Spleen (tissue), 7 donors: ENCODE measurements at regions not wholly inside any gene's neighbourhood (a gene's known extent, or its start where the extent isn't known, plus 50 kb on each side); places are given as distances from the start of the nearest gene placed in this dataset.

Experiments used
- POLR2A ChIP-seq, 3 donors: fragments of 450-650 bp; IDR thresholded peaks; one replicate each; pipeline ENCODE4 v1.5.1; 2017; ENCODE audit warnings: antibody characterized with exemption in 3 of 3, mild to moderate bottlenecking in 1 of 3
- POLR2AphosphoS5 ChIP-seq, 3 donors: sonication (generic); formaldehyde crosslinking; IDR thresholded peaks; one replicate each; pipeline ENCODE4 v1.5.1; 2017; ENCODE audit warnings: antibody characterized with exemption in 3 of 3
- TF ChIP-seq, protein P1 (sequence below), 11 experiments: fragments of 200-600 bp in 7 of 11; fragments of 450-650 bp in 4 of 11; sonication (generic) in 4 of 11; IDR thresholded peaks in 8 of 11; conservative IDR thresholded peaks in 3 of 11; 1 replicate in 7 of 11; 2 replicates in 4 of 11; pipeline versions ENCODE4 v1.4.0 to v1.8.0; 2016 to 2021; ENCODE audit warnings: antibody characterized with exemption in 11 of 11, inconsistent platforms in 4 of 11, mild to moderate bottlenecking in 1 of 11
- donor health status: DM: no; HTN: no; CAD: no; lungs with moderate emphysema.
- donor health status: DM: no; HTN: no; CAD: no.
- donor health status: DM: no; HTN: no; CAD: no.

DNA sequence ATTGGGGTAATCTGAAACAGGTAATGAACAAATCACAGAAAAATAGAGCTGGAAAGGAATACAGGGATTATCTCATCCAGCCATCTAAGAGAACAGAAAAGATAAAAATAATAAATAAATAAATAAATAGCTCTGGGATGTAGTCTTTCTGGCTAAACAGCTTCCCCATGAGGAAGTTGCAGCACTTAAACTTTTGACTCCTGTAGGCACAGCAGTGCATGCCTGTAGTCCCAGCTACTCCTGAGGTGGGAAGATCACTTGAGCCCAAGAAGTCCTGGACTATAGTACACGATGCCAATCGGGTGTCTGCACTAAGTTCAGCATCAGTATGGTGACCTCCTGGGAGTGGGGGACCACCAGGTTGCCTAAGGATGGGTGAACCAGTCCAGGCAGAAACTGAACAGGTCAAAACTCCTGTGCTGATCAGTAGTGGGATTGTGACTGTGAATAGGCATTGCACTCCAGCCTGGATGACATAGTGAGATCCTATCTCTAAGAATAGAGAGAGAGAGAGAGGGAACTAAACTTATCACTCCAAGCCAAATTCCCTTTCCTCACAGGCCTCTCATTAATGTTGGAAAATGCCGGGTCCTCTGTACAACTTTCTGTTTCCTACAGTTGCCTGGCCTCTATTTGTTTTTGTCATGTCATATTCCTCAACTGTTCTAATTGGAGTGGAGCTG is 61.7 kb upstream of the CDK13 start:
- TF ChIP-seq, protein P1, sequence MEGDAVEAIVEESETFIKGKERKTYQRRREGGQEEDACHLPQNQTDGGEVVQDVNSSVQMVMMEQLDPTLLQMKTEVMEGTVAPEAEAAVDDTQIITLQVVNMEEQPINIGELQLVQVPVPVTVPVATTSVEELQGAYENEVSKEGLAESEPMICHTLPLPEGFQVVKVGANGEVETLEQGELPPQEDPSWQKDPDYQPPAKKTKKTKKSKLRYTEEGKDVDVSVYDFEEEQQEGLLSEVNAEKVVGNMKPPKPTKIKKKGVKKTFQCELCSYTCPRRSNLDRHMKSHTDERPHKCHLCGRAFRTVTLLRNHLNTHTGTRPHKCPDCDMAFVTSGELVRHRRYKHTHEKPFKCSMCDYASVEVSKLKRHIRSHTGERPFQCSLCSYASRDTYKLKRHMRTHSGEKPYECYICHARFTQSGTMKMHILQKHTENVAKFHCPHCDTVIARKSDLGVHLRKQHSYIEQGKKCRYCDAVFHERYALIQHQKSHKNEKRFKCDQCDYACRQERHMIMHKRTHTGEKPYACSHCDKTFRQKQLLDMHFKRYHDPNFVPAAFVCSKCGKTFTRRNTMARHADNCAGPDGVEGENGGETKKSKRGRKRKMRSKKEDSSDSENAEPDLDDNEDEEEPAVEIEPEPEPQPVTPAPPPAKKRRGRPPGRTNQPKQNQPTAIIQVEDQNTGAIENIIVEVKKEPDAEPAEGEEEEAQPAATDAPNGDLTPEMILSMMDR (IDR thresholded peaks at IDR 0.05 in 8 of 11, conservative IDR thresholded peaks at IDR 0.05 in 3 of 11): no peak
- TF ChIP-seq POLR2A (IDR thresholded peaks at IDR 0.05): no peak
- no peak for TF ChIP-seq POLR2AphosphoS5 (IDR thresholded peaks at IDR 0.05)
